AG08396 (cell line): ENCODE measurements at regions not wholly inside any gene's neighbourhood (a gene's known extent, or its start where the extent isn't known, plus 50 kb on each side); places are given as distances from the start of the nearest gene placed in this dataset.
A peak's percentile ranks its signal among the peaks of the same experiment; 100 is the strongest.
"Not testable (repeated sequence)": the region's sequence is repeated elsewhere in the genome, so short reads cannot be mapped to it uniquely, and the experiment has no call there.

ENCODE experiments used
- DNase-seq: peaks from one replicate; pipeline ENCODE4 v3.0.0; 2012; ENCODE audit warnings: low spot score, mixed read lengths

DNA sequence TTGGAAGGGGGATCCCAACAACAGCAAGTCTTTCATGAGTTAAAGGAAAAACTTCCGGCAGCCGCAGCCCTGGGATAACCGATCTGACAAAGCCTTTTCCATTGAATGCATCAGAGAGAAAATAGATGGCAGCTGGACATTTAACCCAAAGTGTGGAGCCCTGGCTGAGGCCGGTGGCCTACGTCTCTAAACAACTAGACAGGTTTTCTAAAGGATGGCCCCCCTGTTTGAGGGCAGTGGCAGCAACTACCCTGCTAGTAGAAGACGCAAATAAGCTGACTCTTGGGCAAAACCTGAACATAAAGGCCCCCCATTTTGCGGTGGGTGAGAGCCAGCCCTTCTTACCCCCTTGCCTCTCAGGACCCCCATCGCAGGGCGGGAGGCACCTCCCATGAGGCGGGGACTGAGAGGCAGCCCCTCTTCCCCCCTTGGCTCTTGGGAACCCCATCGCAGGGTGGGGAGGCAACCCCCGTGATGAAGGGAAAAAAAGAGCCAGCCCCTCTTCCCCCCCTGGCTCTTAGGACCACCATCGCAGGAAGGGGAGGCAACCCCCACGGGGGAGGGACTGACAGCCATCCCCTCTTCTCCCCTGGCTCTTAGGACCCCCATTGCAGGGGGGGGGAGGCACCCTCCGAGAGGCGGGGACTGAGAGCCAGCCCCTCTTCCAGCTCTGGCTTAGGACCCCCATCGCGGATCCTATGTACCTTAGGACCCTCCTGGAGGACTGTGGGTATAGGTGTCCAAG lies 2422.9 kb upstream of the PCDH20 start:
- DNase-seq = no peak

DNA sequence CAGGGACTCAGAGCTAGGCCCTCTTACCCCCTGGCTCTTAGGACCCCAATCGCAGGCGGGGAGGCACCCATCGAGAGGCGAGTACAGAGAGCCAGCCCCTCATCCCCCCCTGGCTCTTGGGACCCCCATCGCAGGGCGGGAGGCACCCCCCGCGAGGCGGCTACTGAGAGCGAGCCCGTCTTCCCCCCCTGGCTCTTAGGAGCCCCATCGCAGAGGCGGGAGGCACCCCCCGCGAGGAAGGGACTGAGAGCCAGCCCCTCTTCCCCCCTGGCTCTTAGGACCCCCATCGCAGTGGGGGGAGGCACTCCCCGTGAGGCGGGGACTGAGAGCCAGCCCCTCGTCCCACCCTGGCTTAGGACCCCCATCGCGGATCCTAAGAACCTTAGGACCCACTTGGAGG lies 2422.1 kb upstream of the PCDH20 start:
- not testable (repeated sequence) for DNase-seq

- DNase-seq = not testable (repeated sequence)
Measured at GRCh38 chr13:63829609-63830008, 2414.0 kb upstream of the PCDH20 start.

DNA sequence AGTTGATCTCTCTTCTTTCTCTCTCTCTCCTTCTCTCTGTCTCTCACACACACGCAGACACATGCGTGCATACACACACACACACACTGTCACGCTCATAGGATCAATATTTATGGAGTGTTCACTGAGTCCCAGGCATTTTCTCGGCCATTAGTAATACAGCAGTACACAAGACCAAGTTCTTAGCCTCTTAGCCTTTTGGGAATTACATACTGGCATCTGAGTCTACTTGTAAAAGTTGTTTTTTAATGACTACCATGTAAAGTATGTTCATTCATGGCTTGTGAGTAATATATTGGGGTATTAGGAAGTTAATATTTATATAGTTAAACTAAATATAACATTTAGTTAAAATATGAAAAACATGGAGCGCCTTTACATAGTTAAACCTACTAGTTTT lies 2406.1 kb upstream of the PCDH20 start:
- not testable (repeated sequence) for DNase-seq

GRCh38 chr13:63811428-63812004 lies 2395.9 kb upstream of the PCDH20 start:
- DNase-seq = not testable (repeated sequence)

- not testable (repeated sequence) for DNase-seq
Measured at GRCh38 chr13:63791134-63791533, 2375.5 kb upstream of the PCDH20 start.

DNA sequence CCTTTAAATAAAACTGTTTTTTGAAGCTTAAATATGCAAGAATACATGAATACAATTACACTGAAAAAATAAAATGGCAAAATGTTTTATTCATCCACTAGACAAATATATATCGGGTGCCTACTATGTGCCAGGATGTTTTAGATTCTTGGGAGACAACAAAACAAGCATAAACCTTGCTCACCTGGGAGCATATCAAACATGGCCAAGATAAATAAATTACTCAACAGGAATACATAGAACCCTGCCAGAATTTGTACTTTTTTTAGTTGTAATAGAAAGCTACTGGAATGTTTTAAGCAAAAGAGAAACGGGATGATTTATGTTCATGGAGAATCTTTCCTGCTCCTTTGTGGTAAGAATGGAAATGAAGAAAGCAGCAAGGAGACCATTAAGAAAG lies 2358.5 kb upstream of the PCDH20 start:
- DNase-seq = no peak

DNA sequence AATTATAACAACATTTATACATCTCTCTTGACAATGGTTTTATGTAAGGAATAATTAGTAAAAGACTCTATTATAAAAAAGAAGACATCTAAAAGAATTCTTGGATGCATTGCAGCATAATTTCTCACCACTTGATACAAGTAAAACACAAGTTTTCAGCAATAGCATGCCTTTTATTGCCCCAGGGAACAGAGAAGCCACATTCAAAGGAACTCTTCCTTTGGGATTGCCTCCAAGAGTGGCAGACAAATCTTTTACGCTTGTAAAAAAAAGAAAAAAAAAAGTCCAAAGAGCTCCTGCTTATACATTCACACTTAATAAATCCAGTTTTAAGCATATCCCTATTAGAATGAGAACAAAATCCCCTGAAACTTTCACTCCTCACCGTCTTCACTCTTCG lies 2357.8 kb upstream of the PCDH20 start:
- no peak for DNase-seq

GRCh38 chr13:63757683-63758082 lies 2342.0 kb upstream of the PCDH20 start:
- DNase-seq = not testable (repeated sequence)

- DNase-seq = not testable (repeated sequence)
Measured at GRCh38 chr13:63749857-63750256, 2334.2 kb upstream of the PCDH20 start.

GRCh38 chr13:63741814-63742101 lies 2326.1 kb upstream of the PCDH20 start:
- not testable (repeated sequence) for DNase-seq

DNA sequence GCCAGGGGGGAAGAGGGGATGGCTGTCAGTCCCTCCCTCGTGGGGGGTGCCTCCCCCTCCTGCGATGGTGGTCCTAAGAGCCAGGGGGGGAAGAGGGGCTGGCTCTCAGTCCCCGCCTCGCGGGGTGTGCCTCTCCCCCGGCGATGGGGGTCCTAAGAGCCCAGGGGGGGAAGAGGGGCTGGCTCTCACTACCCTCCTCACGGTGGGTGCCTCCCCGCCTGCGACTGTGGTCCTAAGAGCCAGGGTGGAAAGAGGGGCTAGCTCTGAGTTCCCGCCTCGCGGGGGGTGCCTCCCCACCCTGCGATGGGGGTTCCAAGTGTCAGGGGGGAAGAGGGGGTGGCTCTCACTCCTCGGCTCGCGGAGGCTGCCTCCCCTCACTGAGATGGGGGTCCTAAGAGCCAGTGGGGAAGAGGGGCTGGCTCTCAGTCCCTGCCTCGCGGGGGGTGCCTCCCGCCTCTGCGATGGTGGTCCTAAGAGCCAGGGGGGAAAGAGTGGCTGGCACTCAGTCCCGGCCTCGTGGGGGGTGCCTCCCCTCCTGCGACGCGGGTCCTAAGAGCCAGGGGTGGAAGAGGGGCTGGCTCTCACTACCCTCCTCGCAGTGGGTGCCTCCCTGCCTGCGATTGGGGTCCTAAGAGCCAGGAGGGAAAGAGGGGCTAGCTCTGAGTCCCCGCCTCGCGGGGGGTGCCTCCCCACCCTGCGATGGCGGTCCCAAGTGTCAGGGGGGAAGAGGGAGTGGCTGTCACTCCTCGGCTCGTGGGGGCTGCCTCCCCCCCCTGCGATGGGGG lies 2325.6 kb upstream of the PCDH20 start:
- DNase-seq = no peak

GRCh38 chr13:63739112-63739735 lies 2323.6 kb upstream of the PCDH20 start:
- DNase-seq = not testable (repeated sequence)

DNA sequence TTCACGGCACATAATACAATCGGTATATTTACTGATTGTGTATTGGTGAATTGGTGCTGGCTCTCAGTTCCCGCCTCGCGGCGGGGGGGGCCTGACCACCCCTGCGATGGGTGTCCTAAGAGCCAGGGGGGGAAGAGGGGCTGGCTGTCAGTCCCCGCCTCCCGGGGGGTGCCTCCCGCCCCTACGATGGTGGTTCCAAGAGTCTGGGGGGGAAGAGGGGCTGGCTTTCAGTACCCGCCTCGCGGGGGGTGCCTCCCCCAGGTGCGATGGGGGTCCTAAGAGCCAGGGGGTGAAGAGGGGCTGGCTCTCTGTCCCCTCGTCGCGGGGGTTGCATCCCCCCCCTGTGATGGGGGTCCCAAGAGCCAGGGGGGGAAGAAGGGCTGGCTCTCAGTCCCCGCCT lies 2321.8 kb upstream of the PCDH20 start:
- DNase-seq = no peak

GRCh38 chr13:63731896-63732295 lies 2316.2 kb upstream of the PCDH20 start:
- DNase-seq = no peak

- not testable (repeated sequence) for DNase-seq
Measured at GRCh38 chr13:63712159-63712558, 2296.5 kb upstream of the PCDH20 start.

- no peak for DNase-seq
Measured at GRCh38 chr13:63706751-63707150, 2291.1 kb upstream of the PCDH20 start.

GRCh38 chr13:63704521-63704920 lies 2288.9 kb upstream of the PCDH20 start:
- no peak for DNase-seq

DNA sequence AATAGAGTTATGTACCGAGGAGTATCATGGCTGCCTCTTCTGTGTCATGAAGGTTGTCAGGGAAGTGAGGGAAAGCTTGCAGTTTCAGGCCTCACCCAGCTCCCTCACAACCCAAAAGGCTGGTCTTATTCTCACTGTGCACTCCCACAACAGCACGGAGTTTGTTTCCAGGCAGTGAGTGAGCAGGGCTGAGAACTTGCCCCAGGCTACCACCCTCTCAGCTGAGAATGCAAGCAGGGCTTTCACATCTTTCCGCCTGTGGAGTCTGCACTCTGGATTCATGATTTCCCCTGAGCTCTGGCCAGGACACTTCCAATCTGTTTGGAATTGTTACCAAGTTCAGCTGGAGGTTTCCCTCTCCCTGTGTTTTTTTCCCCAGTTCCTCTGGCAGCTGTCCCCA lies 2284.7 kb upstream of the PCDH20 start:
- DNase-seq = no peak

- DNase-seq = no peak
Measured at GRCh38 chr13:63699948-63700347, 2284.3 kb upstream of the PCDH20 start.

DNA sequence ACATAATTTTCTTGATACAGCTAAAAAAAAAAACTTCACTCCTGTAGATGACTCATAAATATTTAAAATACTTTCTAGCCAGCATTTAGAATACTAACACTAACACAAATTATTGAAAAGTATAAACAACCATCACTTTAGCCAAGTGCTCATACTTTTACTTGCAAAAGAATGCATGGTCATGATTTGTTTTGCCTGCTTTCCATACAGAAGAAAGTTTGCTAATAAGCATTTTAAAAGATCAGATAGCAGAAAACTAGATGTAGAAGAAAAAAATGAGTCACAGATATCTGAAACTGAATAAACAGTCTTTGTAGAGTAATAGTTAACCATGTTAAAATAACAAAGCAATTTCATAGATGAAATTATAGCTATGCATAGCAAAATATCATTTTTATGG lies 2280.4 kb upstream of the PCDH20 start:
- peak; percentile 1 for DNase-seq

GRCh38 chr13:63693696-63694095 lies 2278.0 kb upstream of the PCDH20 start:
- no peak for DNase-seq

- DNase-seq = no peak
Measured at GRCh38 chr13:63691474-63691873, 2275.8 kb upstream of the PCDH20 start.
